ENCODE measurements at regions not wholly inside any gene's neighbourhood (a gene's known extent, or its start where the extent isn't known, plus 50 kb on each side); places are given as distances from the start of the nearest gene placed in this dataset.

DNA sequence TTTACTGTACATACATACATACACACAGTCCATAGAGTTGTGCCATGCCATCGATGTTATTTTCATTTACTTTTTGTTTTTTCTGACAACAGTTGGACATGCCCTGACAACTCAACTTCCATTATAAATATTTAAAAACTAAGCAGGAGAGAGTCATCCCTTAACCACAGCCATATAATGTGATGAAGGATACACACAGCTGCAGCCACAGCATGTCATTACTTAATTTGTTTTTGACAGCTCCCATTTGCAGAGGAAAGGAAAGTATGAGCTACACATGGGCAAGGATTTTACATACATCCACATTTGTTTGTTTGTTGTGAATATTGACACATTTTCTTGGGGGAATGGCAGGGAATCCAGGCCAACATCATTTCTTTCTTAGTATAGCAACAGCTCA is 91.5 kb upstream of the TUT7 start:
- no peaks in the 10 kb centered on the region for H3K9me2 ChIP-seq (replicated peaks; ENCODE audit: low read length)
- no peak overlapping the region for H2AFZ ChIP-seq (ENCODE audit: low read length)
- no peaks in the 10 kb centered on the region for H3K4me1 ChIP-seq (ENCODE audit: insufficient read depth, low read length)
- H3K79me2 ChIP-seq (ENCODE audit: low read length), result no peaks in the 10 kb centered on the region
- intact Hi-C loops (cut with micrococcal nuclease), result no loop called here
- H3K4me3 ChIP-seq (ENCODE audit: low read length), result no peak overlapping the region
- H3K36me3 ChIP-seq (ENCODE audit: low read depth, low read length), result no peaks in the 10 kb centered on the region
- BruUV-seq (replicated peaks), result no TSS peak
- CTCF ChIA-PET, result no interaction called here
- no peaks in the 10 kb centered on the region for H4K20me1 ChIP-seq (ENCODE audit: low read length)
- ATAC-seq, result no peak
- POLR2A ChIA-PET (ENCODE audit: unreplicated experiment), result no interaction called here
- no peak overlapping the region for H3K9ac ChIP-seq (ENCODE audit: low read length)
- no peak overlapping the region for H3K27ac ChIP-seq (ENCODE audit: low read length)
- H3K4me2 ChIP-seq (ENCODE audit: low read length), result no peak overlapping the region
- no peak for TF ChIP-seq CTCF (conservative IDR thresholded peaks at IDR 0.05; ENCODE audit: low read depth, low read length)
- TF ChIP-seq EZH2phosphoT487 (IDR thresholded peaks at IDR 0.05; ENCODE audit: borderline replicate concordance, low read length), result no peak
- TF ChIP-seq EZH2 (IDR thresholded peaks at IDR 0.05; ENCODE audit: low read length, unreplicated experiment), result no peak
- DNase-seq, result no peak
- no peaks in the 10 kb centered on the region for H3K9me3 ChIP-seq (ENCODE audit: low read length)
- no peaks in the 10 kb centered on the region for H3F3A ChIP-seq (ENCODE audit: low read length, unreplicated experiment)
- H3K27me3 ChIP-seq (ENCODE audit: low read length), result peaks cover 10% of the 10 kb centered on the region

DNA sequence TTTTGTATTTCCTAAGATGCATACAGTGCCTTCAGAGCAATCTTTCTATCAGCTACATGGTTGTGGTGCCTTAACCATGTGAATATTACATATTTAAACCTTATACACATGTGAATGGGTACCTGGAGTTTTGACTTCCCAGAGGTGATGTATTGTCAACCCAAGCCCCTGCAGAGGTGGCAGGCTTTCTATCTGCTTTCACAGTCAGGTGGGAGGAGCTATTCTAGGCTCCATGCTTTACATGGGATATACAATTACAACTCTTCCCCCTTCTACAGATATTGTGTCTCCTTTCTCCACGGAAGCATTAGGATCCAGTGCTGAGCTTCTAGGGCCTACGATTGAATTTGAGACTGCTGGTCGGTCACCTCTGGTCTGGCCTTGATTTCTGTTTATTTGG is 89.8 kb upstream of the TUT7 start:
- no peaks in the 10 kb centered on the region for H4K20me1 ChIP-seq (ENCODE audit: low read length)
- no peaks in the 10 kb centered on the region for H3K36me3 ChIP-seq (ENCODE audit: low read depth, low read length)
- TF ChIP-seq EZH2phosphoT487 (IDR thresholded peaks at IDR 0.05; ENCODE audit: borderline replicate concordance, low read length), result no peak
- TF ChIP-seq CTCF (conservative IDR thresholded peaks at IDR 0.05; ENCODE audit: low read depth, low read length), result no peak
- TF ChIP-seq EZH2 (IDR thresholded peaks at IDR 0.05; ENCODE audit: low read length, unreplicated experiment), result no peak
- no peak for DNase-seq
- H3F3A ChIP-seq (ENCODE audit: low read length, unreplicated experiment), result no peaks in the 10 kb centered on the region
- peaks cover 15% of the 10 kb centered on the region for H3K27me3 ChIP-seq (ENCODE audit: low read length)
- no peak overlapping the region for H3K4me2 ChIP-seq (ENCODE audit: low read length)
- H2AFZ ChIP-seq (ENCODE audit: low read length), result no peak overlapping the region
- no peak overlapping the region for H3K9ac ChIP-seq (ENCODE audit: low read length)
- BruUV-seq (replicated peaks), result no TSS peak
- CTCF ChIA-PET, result no interaction called here
- no peaks in the 10 kb centered on the region for H3K4me1 ChIP-seq (ENCODE audit: insufficient read depth, low read length)
- no peaks in the 10 kb centered on the region for H3K79me2 ChIP-seq (ENCODE audit: low read length)
- no peak overlapping the region for H3K4me3 ChIP-seq (ENCODE audit: low read length)
- ATAC-seq, result no peak
- POLR2A ChIA-PET (ENCODE audit: unreplicated experiment), result no interaction called here
- no peak overlapping the region for H3K27ac ChIP-seq (ENCODE audit: low read length)
- no peaks in the 10 kb centered on the region for H3K9me3 ChIP-seq (ENCODE audit: low read length)
- intact Hi-C loops (cut with micrococcal nuclease), result no loop called here
- no peaks in the 10 kb centered on the region for H3K9me2 ChIP-seq (replicated peaks; ENCODE audit: low read length)

DNA sequence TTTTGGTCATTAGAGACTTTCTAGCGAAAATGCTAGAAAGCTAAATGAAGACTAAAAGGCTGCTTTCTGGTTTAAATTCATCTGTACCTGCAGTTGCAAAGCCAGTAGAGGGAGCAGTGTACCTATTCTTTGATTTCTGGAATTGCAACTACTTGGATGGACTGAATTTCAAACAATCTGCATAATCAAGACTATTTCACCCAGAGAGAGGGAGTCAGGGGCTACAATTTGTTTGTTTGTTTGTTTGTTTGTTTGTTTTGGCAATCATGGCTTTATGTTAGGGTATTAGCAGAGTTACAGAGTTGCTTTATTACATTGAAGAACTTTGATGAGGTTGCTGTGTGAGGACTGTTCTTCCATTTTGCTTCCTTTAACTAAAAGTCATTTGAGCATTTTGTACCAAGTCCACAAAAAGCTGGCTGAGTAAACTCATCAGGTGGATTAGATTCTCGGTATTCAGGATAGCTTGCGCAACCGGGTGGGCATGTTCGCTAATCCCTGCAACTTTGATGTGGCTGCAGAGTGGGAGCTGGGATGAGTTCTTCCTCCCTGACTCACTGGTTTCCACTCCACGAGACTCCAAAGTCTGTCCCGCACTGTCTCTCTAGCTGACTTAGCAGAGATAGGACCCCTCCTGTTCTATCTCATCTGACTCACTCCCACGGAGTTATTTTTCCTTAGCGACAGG is 80.0 kb upstream of the TUT7 start:
- Histone ChIP-seq H3K4me1 (ENCODE audit: insufficient read depth, low read length) (peaks cover 5% of the 10 kb centered on the region; the same call in 1 of the 2 replicates), H3K27ac (ENCODE audit: low read length) (no peak overlapping the region), H3K27me3 (ENCODE audit: low read length) (no peaks in the 10 kb centered on the region), H3K9ac (ENCODE audit: low read length) (no peak overlapping the region), H2AFZ (ENCODE audit: low read length) (no peak overlapping the region), H4K20me1 (ENCODE audit: low read length) (no peaks in the 10 kb centered on the region), H3K9me3 (ENCODE audit: low read length) (no peaks in the 10 kb centered on the region), H3K36me3 (ENCODE audit: low read depth, low read length) (no peaks in the 10 kb centered on the region), H3K4me3 (ENCODE audit: low read length) (no peak overlapping the region), H3K9me2 (replicated peaks; ENCODE audit: low read length) (no peaks in the 10 kb centered on the region), H3K79me2 (ENCODE audit: low read length) (no peaks in the 10 kb centered on the region), H3K4me2 (ENCODE audit: low read length) (0 out of 2 replicates have a peak overlapping the region, but pooled peaks have one; percentile 10), H3F3A (ENCODE audit: low read length, unreplicated experiment) (no peaks in the 10 kb centered on the region)
- POLR2A ChIA-PET (ENCODE audit: unreplicated experiment), result no interaction called here
- ATAC-seq (0 out of 2 replicates have a peak, but pooled peaks have one; percentile 40), DNase-seq (peak; percentile 56)
- TF ChIP-seq EZH2phosphoT487 (IDR thresholded peaks at IDR 0.05; ENCODE audit: borderline replicate concordance, low read length) (no peak), CTCF (conservative IDR thresholded peaks at IDR 0.05; ENCODE audit: low read depth, low read length) (peak; percentile 78)
- intact Hi-C loops (cut with micrococcal nuclease), result loop anchor here (1.0 kb wide), 1 partner anchor 890 kb away; no protein-coding TSS in a partner anchor
- CTCF ChIA-PET, result no interaction called here
- no TSS peak for BruUV-seq (replicated peaks)

Measured in PC-3 (cell line).